ENCODE measurements at regions not wholly inside any gene's neighbourhood (a gene's known extent, or its start where the extent isn't known, plus 50 kb on each side); places are given as distances from the start of the nearest gene placed in this dataset.

GRCh38 chr16:73921295-73921694 is 375.3 kb upstream of the PSMD7 start:
- TF ChIP-seq CTCF (IDR thresholded peaks at IDR 0.05): no peak

GRCh38 chr16:73916829-73917594 is 379.6 kb upstream of the PSMD7 start:
- H3K27ac ChIP-seq: no peak overlapping the region
- intact Hi-C loops (cut with DNase I): no loop called here
- no peak overlapping the region for H3K4me3 ChIP-seq
- no peaks in the 10 kb centered on the region for H3K4me1 ChIP-seq
- ATAC-seq: peak in 3 of 4 donors; percentile 40 to 53 (median 47)
- H3K36me3 ChIP-seq (ENCODE audit: insufficient read depth in 1 of 2, low read depth in 1 of 2): no peaks in the 10 kb centered on the region
- H3K27me3 ChIP-seq (ENCODE audit: insufficient read depth in 3 of 3, low read length in 2 of 3): peaks cover 0 to 5% (median 0%) of the 10 kb centered on the region in 3 donors
- no peak for DNase-seq
- WGBS, 3 donors: 47 to 59% (median 52%) methylated on average over 10 of the region's 10 CpGs
- no peaks in the 10 kb centered on the region for H3K9me3 ChIP-seq
- TF ChIP-seq CTCF (IDR thresholded peaks at IDR 0.05): no peak

More at GRCh38 chr16:73921295-73921694, 375.3 kb upstream of the PSMD7 start:
- H3K4me3 ChIP-seq: no peak overlapping the region
- WGBS, 3 donors: 93 to 100% (median 93%) methylated on average over 3 of the region's 3 CpGs
- DNase-seq (no peak), ATAC-seq (no peak)
- H3K27ac ChIP-seq: no peak overlapping the region
- no peaks in the 10 kb centered on the region for H3K4me1 ChIP-seq
- no peaks in the 10 kb centered on the region for H3K36me3 ChIP-seq (ENCODE audit: insufficient read depth in 1 of 2, low read depth in 1 of 2)
- no peaks in the 10 kb centered on the region for H3K27me3 ChIP-seq (ENCODE audit: insufficient read depth in 3 of 3, low read length in 2 of 3)
- no peaks in the 10 kb centered on the region for H3K9me3 ChIP-seq
- intact Hi-C loops (cut with DNase I): no loop called here

GRCh38 chr16:73915935-73916334 is 380.7 kb upstream of the PSMD7 start:
- intact Hi-C loops (cut with DNase I): no loop called here
- H3K27me3 ChIP-seq (ENCODE audit: insufficient read depth in 3 of 3, low read length in 2 of 3): peaks cover 0 to 5% (median 0%) of the 10 kb centered on the region in 3 donors

GRCh38 chr16:73915140-73915539 is 381.5 kb upstream of the PSMD7 start:
- 24 to 27% (median 25%) methylated on average over 5 of the region's 5 CpGs for WGBS, 3 donors

More at GRCh38 chr16:73915935-73916334, 380.7 kb upstream of the PSMD7 start:
- ATAC-seq (no peak), DNase-seq (no peak)
- no peak for TF ChIP-seq CTCF (IDR thresholded peaks at IDR 0.05)
- Histone ChIP-seq H3K4me3 (no peak overlapping the region), H3K36me3 (ENCODE audit: insufficient read depth in 1 of 2, low read depth in 1 of 2) (no peaks in the 10 kb centered on the region), H3K4me1 (no peaks in the 10 kb centered on the region), H3K9me3 (no peaks in the 10 kb centered on the region), H3K27ac (no peak overlapping the region)
- WGBS, 3 donors: 77 to 84% (median 77%) methylated on average over 4 of the region's 4 CpGs

More at GRCh38 chr16:73915140-73915539, 381.5 kb upstream of the PSMD7 start:
- no peaks in the 10 kb centered on the region for H3K9me3 ChIP-seq
- intact Hi-C loops (cut with DNase I): no loop called here
- H3K4me3 ChIP-seq: no peak overlapping the region
- no peaks in the 10 kb centered on the region for H3K4me1 ChIP-seq
- H3K27me3 ChIP-seq (ENCODE audit: insufficient read depth in 3 of 3, low read length in 2 of 3): peaks cover 0 to 5% (median 0%) of the 10 kb centered on the region in 3 donors
- ATAC-seq (no peak), DNase-seq (no peak)
- TF ChIP-seq CTCF (IDR thresholded peaks at IDR 0.05): no peak
- H3K36me3 ChIP-seq (ENCODE audit: insufficient read depth in 1 of 2, low read depth in 1 of 2): no peaks in the 10 kb centered on the region
- no peak overlapping the region for H3K27ac ChIP-seq

Data from psoas muscle (tissue), 7 donors.